GM19025 (cell line): ENCODE measurements at regions not wholly inside any gene's neighbourhood (a gene's known extent, or its start where the extent isn't known, plus 50 kb on each side); places are given as distances from the start of the nearest gene placed in this dataset.
A peak's percentile ranks its signal among the peaks of the same experiment; 100 is the strongest.

ENCODE experiments used
- ATAC-seq: cut with Tn5 transposase; IDR thresholded peaks from one replicate; pipeline ENCODE4 v1.9.1; 2021; ENCODE audit warnings: mild to moderate bottlenecking, low read depth, moderate library complexity; ENCODE audit not compliant: unreplicated experiment

GRCh38 chr10:106473129-106473685 is 691.3 kb downstream of the SORCS1 start:
- no peak for ATAC-seq

- ATAC-seq: no peak
These were observed 697.0 kb downstream of the SORCS1 start for GRCh38 chr10:106467506-106467905.

GRCh38 chr10:106457522-106457921 is 707.0 kb downstream of the SORCS1 start:
- no peak for ATAC-seq

DNA sequence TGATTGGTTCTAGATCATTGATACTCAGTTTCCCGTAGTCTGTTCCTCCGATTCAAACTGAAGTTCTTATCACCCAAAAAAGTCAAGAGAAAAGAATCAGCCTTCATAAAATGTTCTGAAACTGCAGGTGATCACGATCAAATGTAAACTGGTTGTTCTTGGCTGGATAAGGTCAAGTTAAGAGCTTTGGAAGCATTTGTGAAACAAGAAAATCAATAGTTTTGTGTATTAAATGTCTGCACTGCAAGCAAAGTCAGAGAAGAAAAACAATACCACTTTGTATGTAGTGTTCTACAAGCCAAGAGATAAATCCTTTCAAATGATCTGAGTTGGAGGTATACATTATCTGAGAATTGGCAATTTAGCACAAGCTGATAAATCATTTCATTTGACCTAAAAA is 710.3 kb downstream of the SORCS1 start:
- no peak for ATAC-seq

- ATAC-seq: no peak
These were observed 713.5 kb downstream of the SORCS1 start for GRCh38 chr10:106450966-106451365.

GRCh38 chr10:106446920-106447319 is 717.6 kb downstream of the SORCS1 start:
- ATAC-seq: no peak

GRCh38 chr10:106442223-106442622 is 722.3 kb downstream of the SORCS1 start:
- no peak for ATAC-seq

- ATAC-seq: no peak
These were observed 723.7 kb downstream of the SORCS1 start for GRCh38 chr10:106440767-106441166.

GRCh38 chr10:106440355-106440754 is 724.2 kb downstream of the SORCS1 start:
- ATAC-seq: no peak

DNA sequence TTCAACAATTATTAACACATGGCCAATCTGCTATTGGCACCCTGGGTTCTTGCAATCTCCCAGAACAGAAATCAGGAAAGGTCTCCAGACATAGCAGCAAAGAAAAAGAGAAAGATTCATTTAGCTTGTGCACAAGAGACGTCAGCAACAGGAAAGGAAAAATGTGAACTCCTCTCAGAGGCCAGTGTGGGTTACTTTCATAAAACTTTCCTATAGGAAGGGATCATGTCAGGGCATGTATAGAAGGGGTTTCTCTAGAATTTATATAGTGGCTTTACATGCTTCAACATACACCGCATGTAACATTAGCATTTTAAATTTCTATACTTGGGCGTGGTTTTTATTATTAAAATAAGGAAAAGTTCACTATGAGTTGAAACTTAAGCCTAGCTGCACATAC is 725.1 kb downstream of the SORCS1 start:
- ATAC-seq: no peak

DNA sequence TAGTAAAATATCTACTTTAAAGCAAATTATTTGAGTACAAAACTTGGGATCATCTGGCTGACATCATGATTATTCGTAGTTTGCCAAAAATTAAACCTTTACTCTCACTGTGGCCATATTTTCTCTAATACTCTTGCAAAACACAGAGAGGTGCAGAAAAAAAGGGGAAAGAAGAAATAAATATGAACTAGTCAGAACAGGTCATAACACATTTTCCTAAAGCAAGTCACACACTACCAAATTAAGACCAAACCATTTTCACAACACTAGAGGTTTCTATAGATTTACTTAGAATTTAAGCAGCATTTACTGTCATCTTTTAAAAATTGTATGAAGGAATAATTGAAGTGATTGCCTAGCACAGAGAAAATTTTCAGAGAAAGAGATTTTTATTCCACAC is 726.1 kb downstream of the SORCS1 start:
- no peak for ATAC-seq

DNA sequence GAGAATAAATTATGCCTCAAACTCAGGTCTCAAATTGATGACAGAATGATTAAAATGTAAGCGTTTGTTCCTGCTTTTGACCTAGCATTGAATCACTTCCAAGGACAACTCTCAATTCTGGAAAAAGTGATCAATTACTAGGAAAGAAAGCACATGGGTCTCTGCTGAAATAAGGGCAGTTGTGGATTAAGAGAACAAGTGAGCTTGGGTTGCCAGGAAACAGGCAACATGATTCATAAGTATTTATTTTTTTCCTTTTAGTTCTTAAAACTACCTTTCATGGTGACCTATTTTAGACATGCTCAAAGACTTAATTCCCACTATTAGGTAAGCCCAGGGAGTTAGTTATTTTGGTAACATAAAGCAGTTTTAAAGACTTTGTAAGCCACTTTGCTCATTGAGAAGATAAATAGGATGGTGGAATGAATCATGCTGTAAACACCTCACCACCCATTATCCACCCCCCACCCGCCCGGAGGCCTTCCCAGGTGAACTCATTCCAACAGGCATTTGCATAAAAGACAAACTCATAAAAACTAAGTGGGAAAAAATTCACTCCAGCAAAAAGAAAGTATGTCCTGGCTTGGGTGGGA is 728.3 kb downstream of the SORCS1 start:
- ATAC-seq: no peak

GRCh38 chr10:106435081-106435480 is 729.4 kb downstream of the SORCS1 start:
- ATAC-seq: no peak

DNA sequence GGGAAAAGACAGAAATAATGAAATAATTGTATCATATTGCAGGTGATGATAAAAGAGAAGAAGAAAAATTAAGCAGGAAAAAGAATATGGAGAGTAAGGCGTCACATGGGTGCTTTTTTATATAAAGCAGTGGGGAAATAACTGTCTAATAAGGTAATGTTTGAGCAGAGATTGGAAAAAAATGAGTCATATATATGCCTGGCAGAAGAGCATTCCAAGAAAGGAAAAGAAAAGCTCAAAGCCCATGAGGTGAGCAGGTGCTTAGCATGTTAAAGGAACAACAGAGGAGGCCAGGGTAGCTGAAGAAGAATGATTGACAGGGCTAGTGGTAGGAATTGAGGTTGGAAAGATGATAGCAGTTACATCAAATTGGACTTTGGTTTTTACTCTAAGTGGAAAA is 739.5 kb downstream of the SORCS1 start:
- no peak for ATAC-seq

- no peak for ATAC-seq
These were observed 740.5 kb downstream of the SORCS1 start for GRCh38 chr10:106424054-106424453.

DNA sequence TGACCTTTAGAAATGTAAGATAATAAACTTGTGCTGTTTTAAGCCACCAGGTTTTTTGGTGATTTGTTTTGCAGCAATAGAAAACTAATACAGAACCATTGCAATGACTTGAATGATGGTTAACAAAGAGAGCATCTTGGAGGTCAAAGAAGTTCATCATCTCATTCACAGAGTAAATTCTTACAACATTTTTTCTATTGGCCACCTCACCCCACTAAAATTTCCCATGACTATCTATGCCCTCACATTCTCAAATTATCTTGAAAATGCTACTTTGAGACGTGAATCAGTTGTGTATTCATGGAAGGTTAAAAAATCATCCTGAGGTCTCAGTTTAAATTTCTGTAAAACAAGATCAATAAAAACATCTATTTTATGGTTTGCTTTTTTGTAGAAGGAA is 754.2 kb downstream of the SORCS1 start:
- ATAC-seq: no peak

DNA sequence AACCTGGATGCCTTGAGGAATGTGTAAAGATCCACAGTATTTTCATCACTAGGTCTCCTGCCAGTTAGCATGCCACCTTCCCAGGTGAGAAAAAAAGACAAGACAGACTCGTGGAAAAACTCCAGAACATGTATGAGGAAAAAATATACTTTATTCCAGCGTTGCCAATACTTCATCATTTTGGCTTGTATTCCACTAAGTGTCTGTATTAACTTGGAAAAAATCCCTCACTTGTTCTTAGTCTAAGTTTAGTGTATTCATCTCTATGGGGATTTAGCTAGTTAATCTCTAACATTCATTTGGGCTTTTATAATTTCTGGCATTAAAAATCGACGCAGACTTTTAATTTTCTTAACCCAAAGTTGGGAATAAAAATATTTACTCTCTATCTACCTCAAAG is 759.4 kb downstream of the SORCS1 start:
- ATAC-seq: no peak

GRCh38 chr10:106402458-106402857 is 762.0 kb downstream of the SORCS1 start:
- no peak for ATAC-seq

DNA sequence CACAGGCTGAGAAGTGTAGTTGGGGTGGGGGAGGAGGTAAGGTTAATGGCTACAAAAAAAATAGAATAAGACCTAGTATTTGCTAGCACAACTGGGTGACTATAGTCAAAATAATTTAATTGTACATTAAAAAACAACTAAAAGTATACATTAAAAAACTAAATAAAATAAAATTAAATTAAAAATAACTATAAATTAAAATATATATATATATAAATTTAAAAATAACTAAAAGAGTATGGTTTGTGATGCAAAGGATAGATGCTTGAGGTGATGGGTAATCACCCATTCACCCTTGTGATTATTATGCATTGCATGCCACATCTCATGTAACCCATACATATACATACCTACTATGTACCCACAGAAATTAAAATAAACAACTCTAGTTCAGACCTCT is 762.5 kb downstream of the SORCS1 start:
- ATAC-seq: no peak

DNA sequence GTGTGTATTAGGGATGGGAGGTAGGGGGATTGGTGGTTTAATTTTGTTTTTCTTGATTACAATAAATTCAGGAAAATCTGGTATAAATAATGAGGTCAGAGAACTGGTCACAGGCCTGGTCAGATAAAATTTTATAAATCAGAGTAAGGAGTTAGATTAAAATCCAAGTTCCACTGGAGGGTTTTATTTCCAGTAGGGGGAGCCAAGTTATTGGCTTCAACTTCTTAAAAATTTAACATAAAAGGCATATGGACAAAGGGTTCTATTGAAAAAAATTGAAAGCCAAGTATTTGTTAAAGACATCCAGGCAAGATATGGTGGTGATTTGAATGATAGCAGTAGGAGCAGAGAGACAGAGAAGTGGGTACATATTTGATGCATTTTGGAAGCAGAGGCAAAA is 763.3 kb downstream of the SORCS1 start:
- no peak for ATAC-seq

DNA sequence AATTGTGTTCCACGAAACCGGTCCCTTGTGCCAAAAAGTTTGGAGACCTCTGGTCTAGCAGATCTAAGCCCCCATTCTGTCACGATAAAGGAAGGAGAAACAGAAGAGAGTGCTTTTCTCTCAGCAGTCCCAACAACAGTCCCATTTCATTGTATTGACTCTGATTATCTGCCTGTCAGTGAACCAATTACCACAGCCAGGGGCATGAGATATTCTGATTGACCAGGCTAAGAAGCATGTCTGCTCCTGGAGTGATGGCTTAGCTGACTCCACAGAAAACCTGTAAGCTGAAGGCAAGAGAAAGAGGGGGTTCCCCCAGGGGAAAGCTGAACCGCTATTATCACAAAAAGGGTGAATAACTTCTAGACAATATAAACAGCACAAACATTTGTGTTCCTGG is 765.4 kb downstream of the SORCS1 start:
- no peak for ATAC-seq

- ATAC-seq: peak; percentile 32
These were observed 768.3 kb downstream of the SORCS1 start for GRCh38 chr10:106396192-106396591.
